GM19467 (cell line): ENCODE measurements at regions not wholly inside any gene's neighbourhood (a gene's known extent, or its start where the extent isn't known, plus 50 kb on each side); places are given as distances from the start of the nearest gene placed in this dataset.

Source experiments
- ATAC-seq: cut with Tn5 transposase; IDR thresholded peaks from one replicate; pipeline ENCODE4 v1.9.1; 2021; ENCODE audit warnings: mild to moderate bottlenecking, moderate library complexity; ENCODE audit not compliant: unreplicated experiment

GRCh38 chr1:34328281-34328799 lies 151.6 kb downstream of the C1orf94 start:
- no peak for ATAC-seq

GRCh38 chr1:34330061-34330460 lies 153.4 kb downstream of the C1orf94 start:
- no peak for ATAC-seq

- no peak for ATAC-seq
These were observed 154.6 kb downstream of the C1orf94 start for GRCh38 chr1:34331020-34331926.

- no peak for ATAC-seq
These were observed 156.3 kb downstream of the C1orf94 start for GRCh38 chr1:34332996-34333395.

- no peak for ATAC-seq
These were observed 162.2 kb downstream of the C1orf94 start for GRCh38 chr1:34338871-34339270.

- no peak for ATAC-seq
These were observed 165.2 kb downstream of the C1orf94 start for GRCh38 chr1:34341896-34342295.

GRCh38 chr1:34342334-34342733 lies 165.6 kb downstream of the C1orf94 start:
- ATAC-seq, result no peak

GRCh38 chr1:34346128-34346527 lies 169.4 kb downstream of the C1orf94 start:
- ATAC-seq, result no peak

- no peak for ATAC-seq
These were observed 176.7 kb downstream of the C1orf94 start for GRCh38 chr1:34353409-34353808.

GRCh38 chr1:34354367-34354766 lies 177.7 kb downstream of the C1orf94 start:
- no peak for ATAC-seq

- ATAC-seq, result no peak
These were observed 180.1 kb downstream of the C1orf94 start for GRCh38 chr1:34356853-34357252.

- no peak for ATAC-seq
These were observed 181.9 kb downstream of the C1orf94 start for GRCh38 chr1:34358636-34359035.

GRCh38 chr1:34359411-34359810 lies 182.7 kb downstream of the C1orf94 start:
- ATAC-seq, result no peak

GRCh38 chr1:34360574-34360973 lies 183.9 kb downstream of the C1orf94 start:
- no peak for ATAC-seq

- no peak for ATAC-seq
These were observed 184.4 kb downstream of the C1orf94 start for GRCh38 chr1:34361121-34361520.

GRCh38 chr1:34361781-34362357 lies 185.2 kb downstream of the C1orf94 start:
- ATAC-seq, result no peak

- no peak for ATAC-seq
These were observed 186.2 kb downstream of the C1orf94 start for GRCh38 chr1:34362949-34363348.

- ATAC-seq, result no peak
These were observed 186.7 kb downstream of the C1orf94 start for GRCh38 chr1:34363447-34363846.

- no peak for ATAC-seq
These were observed 187.2 kb downstream of the C1orf94 start for GRCh38 chr1:34363915-34364314.

GRCh38 chr1:34364376-34364775 lies 187.7 kb downstream of the C1orf94 start:
- ATAC-seq, result no peak

GRCh38 chr1:34365295-34365694 lies 188.6 kb downstream of the C1orf94 start:
- no peak for ATAC-seq
